ENCODE measurements at regions not wholly inside any gene's neighbourhood (a gene's known extent, or its start where the extent isn't known, plus 50 kb on each side); places are given as distances from the start of the nearest gene placed in this dataset.

GRCh38 chr2:20115902-20116301, 64.5 kb upstream of the LAPTM4A start:
- no peaks in the 10 kb centered on the region for H3K79me2 ChIP-seq (ENCODE audit: control insufficient read depth, insufficient read depth, low read length)

GRCh38 chr2:20115374-20115773, 63.9 kb upstream of the LAPTM4A start:
- Histone ChIP-seq H3K4me3 (no peak overlapping the region), H3K4me2 (ENCODE audit: insufficient read depth, low read length) (no peak overlapping the region), H3K79me2 (ENCODE audit: control insufficient read depth, insufficient read depth, low read length) (no peaks in the 10 kb centered on the region), H3K27ac (ENCODE audit: extremely low read depth, low read depth, low read length) (no peak overlapping the region), H3K36me3 (ENCODE audit: control insufficient read depth, insufficient read depth, low read length) (no peaks in the 10 kb centered on the region), H3K27me3 (ENCODE audit: control insufficient read depth in 2 of 2, insufficient read depth in 2 of 2, low read length in 2 of 2) (peaks cover 3 to 18% of the 10 kb centered on the region in 2 experiments; a peak in 3 of 5 replicates), H3K9me3 (replicated peaks; ENCODE audit: control insufficient read depth, insufficient read depth, low read depth, low read length) (no peaks in the 10 kb centered on the region), H2AFZ (ENCODE audit: low read depth, low read length) (no peak overlapping the region), H3K9ac (ENCODE audit: insufficient read depth in 1 of 2, low read depth in 2 of 2, low read length in 2 of 2) (peak overlapping the region in 1 of 2 experiments; percentile 55; a peak in 2 of 4 replicates), H3K4me1 (replicated peaks in 1 of 2; ENCODE audit: control insufficient read depth in 2 of 2, insufficient read depth in 2 of 2, low read length in 2 of 2) (peaks cover 0 to 15% of the 10 kb centered on the region in 2 experiments), H4K20me1 (replicated peaks; ENCODE audit: control insufficient read depth, insufficient read depth, low read length) (peaks cover 3% of the 10 kb centered on the region; the same call in 1 of the 2 replicates), H3K9me1 (ENCODE audit: control insufficient read depth, insufficient read depth, low read length) (no peaks in the 10 kb centered on the region)
- no peak for FAIRE-seq
- 0% methylated on average over 1 of the region's 2 CpGs for WGBS (ENCODE audit: insufficient coverage, low coverage, missing lambda C conversion rate)
- ChIA-PET POLR2A (interaction anchor here (1.0 kb wide), 1 partner anchor 11 kb away, joined by 3 read pairs; no protein-coding TSS in a partner anchor), CTCF (ENCODE audit: low intra/inter-chr PET ratio) (no interaction called here)
- DNase-seq (ENCODE audit: extremely low read depth in 1 of 4, low spot score in 3 of 4), result no peak
- intact Hi-C loops (cut with micrococcal nuclease) (no loop called here), in situ Hi-C loops (cut with MboI) (no loop called here)
- no peak for ATAC-seq
- TF ChIP-seq TAF1 (IDR thresholded peaks at IDR 0.05; ENCODE audit: control insufficient read depth, extremely low read depth, insufficient read depth, low read length, severe bottlenecking), result no peak
- BruUV-seq (replicated peaks), result no TSS peak

More at GRCh38 chr2:20115902-20116301, 64.5 kb upstream of the LAPTM4A start:
- in situ Hi-C loops (cut with MboI), result no loop called here
- Histone ChIP-seq H3K4me2 (ENCODE audit: insufficient read depth, low read length) (no peak overlapping the region), H3K9me3 (replicated peaks; ENCODE audit: control insufficient read depth, insufficient read depth, low read depth, low read length) (no peaks in the 10 kb centered on the region), H3K27me3 (ENCODE audit: control insufficient read depth in 2 of 2, insufficient read depth in 2 of 2, low read length in 2 of 2) (peaks cover under 1 to 18% of the 10 kb centered on the region in 2 experiments; a peak in 3 of 5 replicates), H2AFZ (ENCODE audit: low read depth, low read length) (no peak overlapping the region), H3K4me3 (no peak overlapping the region), H3K27ac (ENCODE audit: extremely low read depth, low read depth, low read length) (no peak overlapping the region), H3K9ac (ENCODE audit: insufficient read depth in 1 of 2, low read depth in 2 of 2, low read length in 2 of 2) (peak overlapping the region in 1 of 2 experiments; percentile 55; a peak in 2 of 4 replicates), H3K36me3 (ENCODE audit: control insufficient read depth, insufficient read depth, low read length) (no peaks in the 10 kb centered on the region), H3K4me1 (replicated peaks in 1 of 2; ENCODE audit: control insufficient read depth in 2 of 2, insufficient read depth in 2 of 2, low read length in 2 of 2) (peaks cover 0 to 15% of the 10 kb centered on the region in 2 experiments), H4K20me1 (replicated peaks; ENCODE audit: control insufficient read depth, insufficient read depth, low read length) (peaks cover 3% of the 10 kb centered on the region; the same call in 1 of the 2 replicates), H3K9me1 (ENCODE audit: control insufficient read depth, insufficient read depth, low read length) (no peaks in the 10 kb centered on the region)
- TF ChIP-seq NCOR1 (IDR thresholded peaks at IDR 0.05), result no peak
- TF ChIP-seq FOSL1 (tag; conservative IDR thresholded peaks at IDR 0.05), result peak; percentile 37
- FAIRE-seq (no peak), DNase-seq (ENCODE audit: extremely low read depth in 1 of 4, low spot score in 3 of 4) (peak in 1 of 4 experiments; percentile 23), ATAC-seq (no peak)
- BruUV-seq (replicated peaks), result no TSS peak
- ChIA-PET CTCF (ENCODE audit: low intra/inter-chr PET ratio) (no interaction called here), POLR2A (interaction anchor here (0.6 kb wide), 1 partner anchor 23 kb away, joined by 3 read pairs; no protein-coding TSS in a partner anchor)
- intact Hi-C loops (cut with micrococcal nuclease), result no loop called here
- 22% methylated on average over 4 of the region's 4 CpGs for WGBS (ENCODE audit: insufficient coverage, low coverage, missing lambda C conversion rate)

All from K562 (cell line).